ENCODE measurements at regions not wholly inside any gene's neighbourhood (a gene's known extent, or its start where the extent isn't known, plus 50 kb on each side); places are given as distances from the start of the nearest gene placed in this dataset.
"Not testable (repeated sequence)": the region's sequence is repeated elsewhere in the genome, so short reads cannot be mapped to it uniquely, and the experiment has no call there.

DNA sequence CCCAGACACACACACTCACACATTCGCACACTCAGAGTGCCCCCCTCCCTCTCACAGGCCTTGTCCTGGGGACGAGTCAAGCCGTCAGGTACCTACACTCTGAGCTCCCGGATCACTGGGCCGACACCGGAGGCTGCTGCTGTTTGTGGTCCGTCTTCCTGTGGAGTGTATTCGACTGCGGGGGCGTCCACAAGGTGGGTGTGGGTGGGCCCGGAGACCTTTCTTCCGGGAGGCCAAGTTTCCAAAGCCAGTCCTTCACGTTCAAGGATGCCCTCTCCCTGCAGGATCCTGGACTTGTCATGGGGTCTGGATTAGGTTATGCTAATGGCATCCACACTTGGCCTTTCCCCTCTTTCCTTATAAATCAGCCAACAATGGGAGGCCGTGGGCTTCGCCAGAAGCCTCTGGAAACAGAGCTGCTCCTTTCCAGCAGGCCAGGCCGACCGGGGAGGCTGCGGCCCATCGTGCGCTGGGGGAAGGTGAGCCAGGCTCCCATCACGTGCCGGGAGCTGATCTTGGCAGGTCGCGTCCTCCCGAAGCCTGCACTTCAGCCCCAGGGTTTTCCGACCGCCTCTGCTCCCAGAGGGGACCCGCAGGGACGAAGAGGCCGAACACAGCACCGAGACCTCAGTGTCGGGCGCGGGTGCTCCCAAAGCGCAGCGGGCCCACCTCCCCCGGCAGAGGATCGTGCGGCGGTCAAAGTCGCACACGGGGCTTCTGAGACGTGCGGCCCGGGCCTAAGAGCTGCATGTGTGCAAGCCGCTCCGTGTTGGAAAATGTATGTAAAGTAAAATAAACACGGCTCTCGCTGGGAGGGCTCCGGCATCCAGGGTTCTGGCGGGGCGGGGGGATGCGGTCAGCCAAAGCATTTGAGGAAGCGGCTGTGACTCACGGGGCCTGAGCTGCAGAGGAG, 196.5 kb upstream of the ZNF469 start:
- peak; percentile 85 for DNase-seq (ENCODE audit: low spot score)

DNA sequence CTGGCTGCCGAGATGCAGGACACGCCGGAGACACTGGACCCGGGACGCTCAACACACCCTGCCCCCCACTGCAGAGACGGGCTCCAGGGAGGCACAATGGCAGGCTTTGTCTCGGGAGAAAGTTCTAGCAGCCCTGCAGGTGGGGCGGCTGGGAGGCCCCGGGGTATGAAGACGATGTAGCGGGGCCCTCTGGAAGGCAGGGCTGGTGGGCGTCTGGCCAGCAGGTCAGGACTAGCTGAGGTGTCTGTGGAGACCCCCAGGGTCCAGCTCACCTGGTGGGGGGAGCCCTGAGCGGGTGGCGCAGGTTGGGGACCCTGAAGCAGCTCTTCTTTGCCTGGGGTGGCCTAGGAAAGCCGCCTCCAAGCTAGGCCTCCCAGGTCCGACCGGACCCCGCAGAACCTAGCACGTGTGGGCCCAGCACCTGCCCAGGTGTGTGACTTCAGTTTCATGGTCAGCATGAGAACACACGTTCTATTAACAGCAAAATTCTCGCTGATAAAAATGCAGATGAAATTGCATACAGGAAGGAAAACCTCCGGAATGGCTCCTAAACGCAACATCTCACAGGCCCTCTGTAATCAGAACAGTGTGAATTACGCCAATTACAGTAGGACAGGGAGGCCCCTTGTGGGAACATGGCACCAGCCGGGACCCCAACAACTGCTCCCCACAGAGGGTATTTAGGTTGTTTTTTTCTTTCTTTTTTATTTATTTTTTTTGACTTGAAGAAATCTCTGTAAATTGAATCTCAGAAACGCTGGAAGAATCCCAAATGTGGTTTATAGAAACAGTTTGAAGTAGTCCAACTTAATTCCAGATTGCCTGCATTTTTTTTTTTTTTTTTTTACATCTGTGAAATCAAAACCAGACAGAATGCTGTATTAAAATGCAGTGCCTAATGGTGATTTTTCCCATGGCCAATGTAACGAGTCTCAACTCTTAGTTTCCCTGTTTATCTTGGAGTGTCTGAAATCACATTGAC, 195.6 kb upstream of the ZNF469 start:
- DNase-seq (ENCODE audit: low spot score) = not testable (repeated sequence)

DNA sequence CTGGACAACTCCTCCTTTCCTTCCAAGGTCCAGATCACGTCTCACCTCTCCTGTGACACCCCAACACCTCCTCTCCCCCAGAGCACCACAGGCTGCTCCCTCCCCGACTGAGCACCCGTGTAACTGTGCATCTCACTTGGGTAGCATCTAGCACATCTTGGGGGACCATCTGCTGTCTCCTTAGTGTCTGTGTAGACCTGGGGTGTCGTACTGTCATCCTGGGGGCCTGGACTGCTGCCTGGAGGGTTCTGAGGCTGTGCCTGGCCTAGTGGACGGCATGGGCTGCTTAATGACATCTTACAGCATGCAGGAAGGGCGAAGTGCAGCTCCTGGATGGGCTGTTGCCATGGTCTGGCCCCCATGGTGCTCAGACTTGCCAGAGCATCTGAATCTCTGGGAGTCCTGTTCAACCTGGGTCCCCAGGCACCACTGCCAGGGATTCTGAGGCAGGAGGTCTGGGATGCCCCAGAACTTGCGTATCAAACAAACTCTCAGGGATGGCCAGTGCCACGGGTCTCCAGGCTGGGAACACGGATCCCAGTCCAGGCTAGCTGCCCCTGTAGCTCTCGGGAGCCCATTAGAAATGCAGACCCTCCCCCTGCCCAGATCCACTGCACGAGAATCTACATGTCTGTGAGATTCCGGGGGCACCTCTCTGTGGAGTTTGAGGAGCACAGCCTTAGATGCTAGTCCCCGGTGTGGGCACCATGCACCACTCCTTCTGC, 194.4 kb upstream of the ZNF469 start:
- not testable (repeated sequence) for DNase-seq (ENCODE audit: low spot score)

DNA sequence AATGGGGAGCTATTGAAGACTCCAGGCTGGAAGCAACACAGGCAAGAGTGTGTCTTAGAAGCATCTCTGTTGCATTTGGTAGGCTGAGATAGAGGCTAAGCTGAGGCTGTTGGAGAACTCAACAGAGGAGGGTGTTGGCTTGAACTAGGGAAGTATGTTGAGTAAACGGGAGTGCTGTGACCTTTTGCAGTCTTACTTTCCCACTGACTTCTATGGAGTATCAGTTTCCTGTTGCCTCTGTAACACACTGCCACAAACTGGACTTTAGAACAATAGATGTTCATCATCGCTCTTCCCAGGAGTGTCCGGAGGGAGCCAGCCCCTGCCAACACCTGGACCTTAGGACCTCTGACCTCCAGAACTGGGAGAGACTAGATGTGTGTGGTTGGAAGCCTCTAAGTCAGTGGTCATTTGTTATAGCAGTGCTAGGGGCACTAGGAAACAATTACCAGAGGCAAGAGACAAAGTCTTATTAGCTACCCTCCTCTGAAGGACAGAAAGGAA, 192.1 kb upstream of the ZNF469 start:
- DNase-seq (ENCODE audit: low spot score) = not testable (repeated sequence)

DNA sequence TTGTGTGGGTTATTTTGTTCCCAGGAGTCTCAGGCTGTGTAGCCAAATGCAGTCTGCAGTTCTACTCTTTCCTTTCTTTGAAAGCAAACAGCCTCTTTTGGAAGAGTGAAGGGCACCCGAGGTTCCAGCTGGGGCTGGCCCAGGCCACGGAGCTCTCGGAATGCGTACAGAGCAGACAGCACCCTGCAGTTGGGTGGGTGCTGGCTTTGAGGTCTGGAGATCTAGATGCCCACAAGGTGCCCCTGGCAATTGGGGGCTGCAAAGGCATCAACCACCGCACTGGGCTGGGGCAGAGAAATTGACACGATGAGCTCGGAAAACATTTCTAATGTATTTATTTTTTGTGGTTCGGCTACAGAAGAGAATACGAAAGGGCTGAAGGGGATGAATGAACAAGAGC, 191.6 kb upstream of the ZNF469 start:
- DNase-seq (ENCODE audit: low spot score) = not testable (repeated sequence)

GRCh38 chr16:88192601-88193000, 190.2 kb upstream of the ZNF469 start:
- DNase-seq (ENCODE audit: low spot score) = no peak

GRCh38 chr16:88193706-88194396, 188.9 kb upstream of the ZNF469 start:
- DNase-seq (ENCODE audit: low spot score) = peak; percentile 68

GRCh38 chr16:88194397-88195268, 188.1 kb upstream of the ZNF469 start:
- DNase-seq (ENCODE audit: low spot score) = no peak

- DNase-seq (ENCODE audit: low spot score) = no peak
These were observed 187.5 kb upstream of the ZNF469 start for GRCh38 chr16:88195269-88195705.

DNA sequence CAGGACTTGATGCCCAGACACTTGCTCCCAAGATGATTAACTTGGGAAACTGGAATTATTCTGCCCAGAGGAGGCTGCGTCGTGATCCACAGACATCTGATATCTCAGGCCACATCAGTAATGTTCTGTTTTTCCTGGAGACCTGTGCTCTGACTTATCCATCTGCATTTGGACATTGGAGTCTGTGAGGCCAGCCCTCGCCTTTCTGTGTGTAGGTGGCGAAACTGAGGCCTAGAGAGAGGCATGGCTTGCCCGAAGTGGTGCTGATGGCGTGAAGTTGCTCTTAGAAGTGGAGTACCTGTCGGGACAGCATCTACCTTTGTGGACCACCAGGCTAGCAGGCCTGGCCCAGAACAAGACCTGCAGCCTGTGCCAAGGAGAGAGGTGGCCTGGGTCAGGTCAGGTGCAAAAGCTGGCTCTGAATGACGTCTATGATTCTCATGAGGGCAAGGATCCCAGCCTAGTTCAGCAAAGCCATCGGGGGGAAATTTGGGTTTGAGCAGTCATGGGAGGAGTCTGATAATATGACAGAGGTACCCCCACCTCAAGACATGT, 186.8 kb upstream of the ZNF469 start:
- DNase-seq (ENCODE audit: low spot score) = no peak

- DNase-seq (ENCODE audit: low spot score) = no peak
These were observed 186.0 kb upstream of the ZNF469 start for GRCh38 chr16:88196471-88197400.

DNA sequence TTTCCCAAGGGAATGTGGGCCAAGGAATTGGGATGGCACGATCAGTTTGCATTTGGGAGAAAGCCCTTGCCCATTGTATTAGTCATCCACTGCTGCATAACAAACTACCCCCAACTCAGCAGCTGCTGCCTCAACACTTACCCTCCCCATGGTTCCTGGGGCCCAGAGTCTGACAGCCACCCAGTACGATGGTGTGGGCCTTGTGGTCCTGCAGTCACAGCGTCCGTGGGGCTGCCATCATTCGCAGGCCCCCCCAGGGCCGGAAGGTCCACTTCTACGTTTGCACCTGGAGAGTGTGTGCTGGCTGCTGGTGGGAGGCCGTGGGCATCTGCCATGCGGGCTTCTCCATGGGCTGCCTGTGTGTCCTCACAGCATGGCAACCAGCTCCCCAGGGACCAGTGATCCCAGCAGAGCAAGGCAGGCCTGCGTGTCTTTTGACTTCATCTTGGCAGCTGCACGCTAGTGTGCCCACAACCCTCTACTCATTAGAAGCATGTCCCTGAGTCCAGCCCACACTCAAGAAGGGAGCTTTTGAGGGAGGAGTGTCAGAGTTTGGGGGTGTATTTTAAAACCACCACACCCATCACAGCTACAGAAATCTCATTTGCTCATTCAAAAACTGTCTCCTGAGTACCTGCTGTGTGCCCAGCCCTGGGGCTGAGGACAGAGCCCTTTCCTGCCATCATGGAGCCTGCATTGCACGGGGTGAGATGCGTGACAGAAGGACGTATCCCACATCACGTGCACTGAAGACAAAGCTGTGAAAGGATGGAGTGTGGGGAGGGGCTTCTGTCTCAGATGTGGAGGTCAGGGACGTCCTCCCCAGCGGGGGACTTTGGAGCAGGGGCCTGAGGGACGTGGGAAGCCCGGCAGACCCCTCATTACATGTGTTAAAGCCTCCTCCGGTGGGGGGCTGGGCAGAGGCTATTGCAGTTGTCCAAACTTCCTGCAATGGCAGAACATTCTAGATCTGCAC, 185.0 kb upstream of the ZNF469 start:
- no peak for DNase-seq (ENCODE audit: low spot score)

- DNase-seq (ENCODE audit: low spot score) = not testable (repeated sequence)
These were observed 184.1 kb upstream of the ZNF469 start for GRCh38 chr16:88198457-88199295.

DNA sequence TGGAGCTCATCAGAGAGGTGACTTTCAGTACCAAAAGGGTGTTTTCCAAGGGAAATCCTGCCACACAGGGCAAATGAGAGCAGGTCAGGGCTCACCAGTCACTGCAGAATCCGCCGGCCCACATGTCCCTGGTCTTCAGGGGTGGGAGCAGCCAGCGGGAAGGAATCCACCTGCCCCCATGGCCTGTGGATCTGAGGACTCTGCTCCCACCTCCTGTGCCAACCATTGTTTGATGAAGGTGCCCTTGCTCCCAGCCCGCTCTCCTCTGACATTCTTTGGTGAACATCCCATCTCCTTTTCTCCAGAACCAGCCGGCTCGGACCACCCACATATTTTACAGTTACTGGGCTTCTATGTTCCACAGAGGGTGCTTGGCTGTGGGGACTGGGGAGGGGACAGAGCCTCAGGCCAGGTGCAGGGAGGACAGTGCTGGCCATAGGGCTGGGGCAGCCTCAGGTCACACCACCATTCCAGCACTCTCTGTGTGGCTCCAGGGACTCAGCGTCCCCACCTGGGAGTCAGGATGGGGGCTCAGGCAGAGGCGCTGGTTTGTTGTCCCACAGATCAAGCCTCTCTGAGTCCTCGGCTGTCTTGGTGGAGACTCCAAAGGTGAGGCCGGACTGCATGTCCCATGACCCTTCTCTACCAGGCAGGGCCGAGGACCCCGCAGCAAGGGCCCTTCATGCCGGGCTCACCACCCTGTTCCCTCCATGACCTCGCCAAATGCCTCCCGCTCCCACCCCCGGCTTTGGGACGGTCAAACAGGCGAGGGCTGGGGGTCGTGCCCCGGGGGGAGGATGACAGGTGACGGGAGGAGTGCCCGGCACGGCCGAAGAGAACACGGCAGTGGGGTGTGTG, 183.2 kb upstream of the ZNF469 start:
- DNase-seq (ENCODE audit: low spot score) = not testable (repeated sequence)
